Liver (tissue), 3 donors: ENCODE measurements at regions not wholly inside any gene's neighbourhood (a gene's known extent, or its start where the extent isn't known, plus 50 kb on each side); places are given as distances from the start of the nearest gene placed in this dataset.

Experiments used
- ATF3 ChIP-seq: IDR thresholded peaks from 2 replicates; pipeline ENCODE4 v1.6.1; 2016; ENCODE audit warnings: antibody characterized with exemption
- CTCF ChIP-seq: fragments of 150-350 bp; IDR thresholded peaks from 2 replicates; pipeline ENCODE4 v1.5.1; 2017; ENCODE audit warnings: improper control_type of control experiment, low read depth, low read length; ENCODE audit not compliant: missing input control
- EGR1 ChIP-seq, 2 donors: IDR thresholded peaks; 2 replicates each; pipeline ENCODE4 v1.6.1; 2016 to 2018; ENCODE audit warnings: antibody characterized with exemption in 2 of 2, low read depth in 2 of 2
- GABPA ChIP-seq, 2 donors: IDR thresholded peaks in 1 of 2; conservative IDR thresholded peaks in 1 of 2; 2 replicates each; pipeline ENCODE4 v1.6.1; 2016; ENCODE audit warnings: antibody characterized with exemption in 2 of 2, mild to moderate bottlenecking in 1 of 2, moderate library complexity in 1 of 2
- JUND ChIP-seq, 2 donors: IDR thresholded peaks; 2 replicates each; pipeline ENCODE4 v1.6.1; 2016; ENCODE audit warnings: antibody characterized with exemption in 2 of 2
- MAX ChIP-seq: IDR thresholded peaks from 2 replicates; pipeline ENCODE4 v1.6.1; 2016; ENCODE audit warnings: antibody characterized with exemption
- NR2F2 ChIP-seq: IDR thresholded peaks from 2 replicates; pipeline ENCODE4 v1.6.1; 2016; ENCODE audit warnings: antibody characterized with exemption
- RAD21 ChIP-seq, 2 donors: IDR thresholded peaks; 2 replicates each; pipeline ENCODE4 v1.6.1; 2016; ENCODE audit warnings: antibody characterized with exemption in 2 of 2, mild to moderate bottlenecking in 2 of 2
- REST ChIP-seq: IDR thresholded peaks from 2 replicates; pipeline ENCODE4 v1.6.1; 2016; ENCODE audit warnings: antibody characterized with exemption, mild to moderate bottlenecking
- RXRA ChIP-seq, 2 donors: IDR thresholded peaks; 2 replicates each; pipeline ENCODE4 v1.6.1; 2017 to 2018; ENCODE audit warnings: antibody characterized with exemption in 2 of 2, mild to moderate bottlenecking in 1 of 2
- TAF1 ChIP-seq: conservative IDR thresholded peaks from 2 replicates; pipeline ENCODE4 v1.6.1; 2016; ENCODE audit warnings: antibody characterized with exemption, mild to moderate bottlenecking
- YY1 ChIP-seq: IDR thresholded peaks from 2 replicates; pipeline ENCODE4 v1.6.1; 2016; ENCODE audit warnings: antibody characterized with exemption, mild to moderate bottlenecking
- ZBTB33 ChIP-seq: IDR thresholded peaks from 2 replicates; pipeline ENCODE4 v1.6.1; 2016; ENCODE audit warnings: antibody characterized with exemption
- donor health status: healthy.
- donor health status: healthy.

GRCh38 chr5:26231316-26231715 lies 807.1 kb downstream of the CDH9 start:
- TF ChIP-seq CTCF (no peak), JUND (IDR thresholded peaks at IDR 0.05) (no peak), REST (no peak), EGR1 (IDR thresholded peaks at IDR 0.05; ENCODE audit: low read depth in 2 of 2) (no peak), ZBTB33 (no peak), TAF1 (no peak), NR2F2 (no peak), RXRA (IDR thresholded peaks at IDR 0.05) (no peak), GABPA (IDR thresholded peaks at IDR 0.05 in 1 of 2, conservative IDR thresholded peaks at IDR 0.05 in 1 of 2) (no peak), RAD21 (IDR thresholded peaks at IDR 0.05) (no peak), YY1 (no peak), ATF3 (no peak), MAX (no peak)
